HK-2 (cell line): ENCODE measurements at regions not wholly inside any gene's neighbourhood (a gene's known extent, or its start where the extent isn't known, plus 50 kb on each side); places are given as distances from the start of the nearest gene placed in this dataset.

Experiments used
- DNase-seq: peaks from one replicate; pipeline ENCODE4 v3.0.0-alpha.2; 2018; ENCODE audit not compliant: unreplicated experiment

GRCh38 chr5:7016999-7017747 lies 303.9 kb downstream of the TENT4A start:
- no peak for DNase-seq

DNA sequence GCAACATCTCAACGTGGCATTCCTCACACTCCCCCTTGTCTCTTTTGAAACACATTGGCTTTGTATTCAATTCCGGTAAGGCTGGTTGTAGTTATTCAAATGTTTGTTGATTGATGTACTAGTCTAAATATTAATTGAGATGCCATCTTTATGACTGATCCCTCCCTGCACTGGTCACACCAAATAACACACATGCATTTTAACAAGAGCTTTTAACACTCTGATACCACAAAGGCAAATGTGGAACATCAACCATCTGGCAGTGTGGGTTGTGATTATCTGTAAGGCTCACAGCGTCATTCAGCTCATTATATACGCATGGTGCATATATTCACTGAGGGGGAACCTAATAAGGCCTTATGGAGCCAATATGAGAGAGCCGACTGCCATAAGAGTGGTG lies 305.0 kb downstream of the TENT4A start:
- no peak for DNase-seq

GRCh38 chr5:7018601-7019000 lies 305.4 kb downstream of the TENT4A start:
- DNase-seq: no peak

DNA sequence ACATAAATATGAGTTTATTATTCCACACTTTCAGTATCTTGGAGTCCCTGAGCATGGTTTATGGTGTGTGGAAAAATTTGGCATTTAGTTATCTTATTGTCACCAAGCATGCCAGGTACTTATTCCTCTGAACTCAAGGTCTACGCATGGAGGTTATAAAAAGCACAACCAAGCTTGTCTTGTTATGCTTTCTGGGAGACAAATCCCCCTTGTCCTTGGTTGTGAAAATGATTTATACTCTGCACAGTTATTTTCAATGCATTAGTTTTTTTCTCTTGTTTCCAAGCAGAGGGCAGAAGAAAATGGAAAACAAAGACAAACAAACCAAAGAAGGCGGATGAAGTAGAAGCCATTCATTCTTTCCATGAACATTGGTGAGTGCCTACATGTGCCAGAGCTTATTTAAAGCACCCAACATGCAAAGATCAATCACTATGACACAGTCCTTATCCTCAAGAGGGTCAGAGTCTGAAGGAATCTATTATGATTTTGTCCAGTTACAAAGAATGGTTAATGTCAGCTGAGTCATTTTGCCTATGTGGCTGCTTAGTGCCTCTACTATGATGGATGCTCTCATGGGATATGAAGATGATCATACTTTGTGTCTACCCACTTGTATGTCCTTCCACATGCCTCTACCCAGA lies 323.1 kb downstream of the TENT4A start:
- no peak for DNase-seq

- DNase-seq: no peak
Measured at GRCh38 chr5:7039074-7039473, 325.8 kb downstream of the TENT4A start.

DNA sequence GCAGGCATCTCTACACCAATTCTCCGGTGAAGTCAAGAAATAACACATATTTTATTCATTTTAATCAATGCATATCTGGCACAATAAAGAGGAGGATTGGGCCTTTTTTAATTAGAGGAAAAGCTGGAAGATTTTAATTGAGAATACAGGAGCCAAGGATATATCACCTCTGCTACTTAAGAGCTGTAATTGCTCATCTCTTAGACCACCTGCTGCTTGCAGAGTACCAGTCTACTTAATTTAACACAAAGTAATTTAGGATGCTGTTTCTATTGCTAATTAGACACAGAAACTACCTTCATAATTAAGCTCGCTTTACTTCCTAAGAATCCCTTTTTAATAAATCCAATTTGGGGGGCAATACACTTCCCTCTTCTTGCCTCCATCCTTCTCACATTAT lies 326.9 kb downstream of the TENT4A start:
- no peak for DNase-seq

GRCh38 chr5:7043797-7044196 lies 330.6 kb downstream of the TENT4A start:
- no peak for DNase-seq

GRCh38 chr5:7047511-7048261 lies 334.5 kb downstream of the TENT4A start:
- DNase-seq: no peak

DNA sequence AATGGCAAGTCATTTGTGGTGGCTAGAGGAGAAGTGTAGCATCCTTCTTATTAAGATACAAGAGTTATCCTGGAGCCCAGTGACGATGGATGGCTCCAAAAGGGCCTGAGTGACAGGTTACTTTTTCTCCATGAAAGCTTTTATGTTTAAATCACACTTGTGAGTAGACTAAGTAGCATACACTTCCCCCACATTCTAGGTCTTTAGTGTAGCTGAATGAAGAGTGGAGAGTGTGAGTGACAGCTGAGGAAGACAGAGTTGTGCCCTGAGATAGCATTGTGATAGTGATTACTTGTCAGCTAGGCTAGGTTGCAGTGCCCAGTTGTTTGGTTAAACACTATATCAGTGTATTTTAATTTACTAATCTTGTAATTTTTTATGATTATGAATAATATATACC lies 337.8 kb downstream of the TENT4A start:
- no peak for DNase-seq

DNA sequence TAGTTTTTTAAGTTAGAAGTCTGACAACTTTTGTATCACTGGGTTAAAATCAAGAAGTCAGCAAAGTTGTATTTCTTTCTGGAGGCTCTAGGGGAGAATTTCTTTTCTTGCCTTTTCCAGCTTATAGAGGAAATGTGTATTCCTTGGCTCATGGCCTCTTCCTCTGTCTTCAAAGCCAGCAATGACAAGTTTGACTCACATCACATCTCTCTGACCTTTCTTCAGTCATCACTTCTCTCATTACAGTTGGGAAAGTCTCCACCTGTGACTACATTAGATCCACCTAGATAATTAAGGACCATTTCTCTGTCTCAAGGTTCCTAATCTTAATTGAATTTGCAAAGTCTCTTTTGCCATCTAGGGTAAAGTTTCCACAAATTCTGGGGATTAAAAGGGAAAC lies 339.9 kb downstream of the TENT4A start:
- no peak for DNase-seq

DNA sequence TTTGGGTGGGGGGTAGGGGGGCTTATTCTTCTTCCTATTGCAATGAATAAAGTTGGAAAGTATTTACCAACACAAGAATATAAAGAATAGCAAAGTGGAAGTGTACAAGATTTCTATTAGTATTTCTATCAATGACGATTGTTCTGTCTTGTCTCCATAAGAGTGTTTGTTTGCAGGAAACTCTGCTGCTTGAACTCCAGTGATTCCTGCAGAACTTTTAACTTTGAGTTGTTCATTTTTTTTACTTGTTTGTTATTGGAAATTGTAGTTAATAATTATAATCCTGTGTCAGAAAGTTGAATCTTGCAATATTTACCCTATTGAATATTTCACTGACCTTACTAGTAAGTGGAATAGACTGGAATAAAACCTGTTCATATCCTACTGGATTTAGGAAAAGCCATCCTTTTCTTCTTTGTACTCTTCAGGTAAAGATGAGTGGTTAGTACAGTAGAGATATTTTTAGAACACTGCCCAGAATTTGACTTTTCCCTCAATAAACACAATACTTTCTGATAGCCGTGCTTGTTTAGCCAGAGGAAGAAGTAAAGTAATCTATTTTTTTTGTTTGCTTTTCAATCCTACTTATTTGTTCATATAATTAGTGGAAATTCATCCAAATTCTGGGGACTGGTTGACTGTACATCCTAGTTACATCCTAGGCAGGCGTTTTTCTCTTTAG lies 340.4 kb downstream of the TENT4A start:
- no peak for DNase-seq

GRCh38 chr5:7066471-7067235 lies 329.3 kb upstream of the ADCY2 start:
- no peak for DNase-seq

DNA sequence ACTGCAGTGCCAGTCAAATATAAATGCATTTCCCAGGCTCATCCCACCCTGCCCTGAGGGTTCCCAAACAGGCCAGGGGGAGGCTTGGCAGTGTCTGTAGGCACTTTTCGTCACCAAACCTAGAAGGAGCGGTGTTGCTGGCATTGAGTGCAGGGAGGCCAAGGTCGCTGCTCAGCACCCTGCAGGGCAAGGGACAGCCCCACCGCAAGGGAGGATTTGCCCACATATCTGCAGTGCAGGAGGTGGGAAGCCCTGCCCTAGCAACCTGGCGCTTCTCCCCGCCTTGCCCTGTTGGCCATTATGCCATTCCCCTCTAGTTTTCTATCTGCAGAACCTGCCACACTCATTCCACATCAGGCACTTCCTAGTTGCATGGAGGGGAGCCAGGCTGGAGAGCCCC lies 327.8 kb upstream of the ADCY2 start:
- no peak for DNase-seq

GRCh38 chr5:7068899-7069298 lies 327.0 kb upstream of the ADCY2 start:
- DNase-seq: no peak

DNA sequence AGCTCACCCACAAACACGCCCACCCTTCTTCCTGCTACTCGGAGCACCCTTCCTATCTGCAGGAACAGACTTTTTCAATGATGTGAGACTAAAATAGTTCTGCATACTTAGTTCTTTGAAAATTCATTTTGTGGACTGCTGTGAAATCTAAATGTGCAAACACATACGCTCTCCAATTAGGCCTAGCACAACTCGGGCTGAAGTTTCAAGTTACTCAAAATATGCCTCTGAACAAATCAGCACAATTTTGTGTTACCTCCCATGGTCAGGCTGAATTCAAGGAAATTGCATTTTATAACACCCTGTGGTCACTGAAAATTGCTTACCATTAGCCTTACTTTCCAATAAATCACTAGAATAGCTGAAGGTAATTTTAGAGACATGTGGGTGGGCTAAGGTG lies 323.8 kb upstream of the ADCY2 start:
- DNase-seq: no peak

DNA sequence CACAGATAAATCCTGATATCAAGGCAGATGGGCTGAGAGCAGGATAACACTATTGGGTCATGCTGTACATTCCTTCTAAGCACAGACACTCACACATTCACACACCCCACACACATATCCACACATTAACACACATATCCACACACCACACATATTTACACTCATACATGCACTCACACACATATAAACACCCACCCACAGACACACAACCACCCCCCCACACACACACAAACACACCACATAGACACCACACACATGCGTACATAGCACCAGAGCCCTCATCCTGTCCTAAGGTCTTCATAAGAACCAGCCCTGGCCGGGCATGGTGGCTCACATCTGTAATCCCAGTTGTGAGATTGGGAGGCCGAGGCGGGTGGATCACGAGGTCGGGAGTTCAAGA lies 322.3 kb upstream of the ADCY2 start:
- DNase-seq: no peak

GRCh38 chr5:7074176-7074575 lies 321.8 kb upstream of the ADCY2 start:
- DNase-seq: no peak

GRCh38 chr5:7075470-7075869 lies 320.5 kb upstream of the ADCY2 start:
- DNase-seq: no peak

- no peak for DNase-seq
Measured at GRCh38 chr5:7078101-7078500, 317.8 kb upstream of the ADCY2 start.

GRCh38 chr5:7078901-7079300 lies 317.0 kb upstream of the ADCY2 start:
- no peak for DNase-seq

DNA sequence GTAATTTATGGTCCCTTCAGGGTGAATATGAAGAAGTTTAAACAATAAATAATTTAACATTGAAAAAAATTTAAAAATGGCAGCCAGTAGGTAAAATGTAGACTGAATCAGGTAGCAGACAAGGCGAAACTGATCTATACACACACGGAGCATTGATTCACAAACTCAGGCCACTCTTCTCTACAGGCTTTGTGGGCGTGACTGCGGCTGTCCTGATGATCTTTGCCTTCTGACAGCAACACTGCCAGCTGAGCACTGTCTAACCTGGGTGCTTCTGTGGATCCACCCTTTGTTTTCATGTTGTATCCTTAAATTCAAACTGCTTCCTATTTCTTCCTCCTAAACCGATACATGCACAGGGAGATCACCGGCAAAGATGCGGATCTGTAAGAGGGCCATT lies 315.4 kb upstream of the ADCY2 start:
- DNase-seq: no peak
